ENCODE measurements at regions not wholly inside any gene's neighbourhood (a gene's known extent, or its start where the extent isn't known, plus 50 kb on each side); places are given as distances from the start of the nearest gene placed in this dataset.

DNA sequence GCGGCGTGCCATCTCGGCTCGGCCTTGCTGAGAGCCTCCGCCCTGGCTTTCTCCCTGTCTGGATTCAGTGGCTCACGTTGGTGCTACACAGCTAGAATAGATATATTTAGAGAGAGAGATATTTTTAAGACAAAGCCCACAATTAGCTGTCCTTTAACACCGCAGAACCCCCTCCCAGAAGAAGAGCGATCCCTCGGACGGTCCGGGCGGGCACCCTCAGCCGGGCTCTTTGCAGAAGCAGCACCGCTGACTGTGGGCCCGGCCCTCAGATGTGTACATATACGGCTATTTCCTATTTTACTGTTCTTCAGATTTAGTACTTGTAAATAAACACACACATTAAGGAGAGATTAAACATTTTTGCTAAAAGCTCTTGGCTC, 54.1 kb downstream of the PLXNA1 start:
- 0 out of 2 replicates have a peak, but pooled peaks have one; percentile 13 for TF ChIP-seq POLR2G (IDR thresholded peaks at IDR 0.05; ENCODE audit: low read depth, low read length)
- peak; percentile 25 for TF ChIP-seq AGO2 (optimal IDR thresholded peaks at IDR 0.05; ENCODE audit: low read depth, low read length)
- TF ChIP-seq SETDB1 (CRISPR knock-in tag; IDR thresholded peaks at IDR 0.05; ENCODE audit: borderline replicate concordance), result no peak
- no peak for TF ChIP-seq RNF2 (conservative IDR thresholded peaks at IDR 0.05; ENCODE audit: low read depth)
- no peak for TF ChIP-seq RFX5 (IDR thresholded peaks at IDR 0.05; ENCODE audit: low read depth, low read length)
- H3K9me3 ChIP-seq (ENCODE audit: low read length), result no peaks in the 10 kb centered on the region
- ChIA-PET POLR2A (no interaction called here), CTCF (ENCODE audit: low intra/inter-chr PET ratio, low total read pairs) (no interaction called here)
- intact Hi-C loops (cut with micrococcal nuclease; ENCODE audit: unreplicated experiment), result no loop called here
- H2AFZ ChIP-seq (ENCODE audit: low read length), result no peak overlapping the region
- no peaks in the 10 kb centered on the region for H3K4me1 ChIP-seq (ENCODE audit: insufficient read depth, low read length)
- no TSS peak for BruUV-seq (replicated peaks)
- H3K4me3 ChIP-seq (replicated peaks in 1 of 3; ENCODE audit: insufficient read depth in 1 of 3, low read depth in 2 of 3, low read length in 3 of 3), result no peak overlapping the region
- DNase-seq (ENCODE audit: low spot score) (no peak), FAIRE-seq (no peak), ATAC-seq (no peak)
- H3K79me2 ChIP-seq (ENCODE audit: insufficient read depth, low read length), result no peaks in the 10 kb centered on the region
- H3K9ac ChIP-seq (ENCODE audit: insufficient read depth, low read depth, low read length), result no peak overlapping the region
- peaks cover 0 to 3% of the 10 kb centered on the region in 2 experiments; a peak in 2 of 5 replicates for H3K36me3 ChIP-seq (replicated peaks in 1 of 2; ENCODE audit: control insufficient read depth in 1 of 2, insufficient read depth in 2 of 2, low read length in 2 of 2)
- 94% methylated on average over 15 of the region's 16 CpGs for WGBS (ENCODE audit: low lambda C conversion rate)
- no peak overlapping the region for H3K4me2 ChIP-seq (ENCODE audit: low read depth, low read length)
- H3K27ac ChIP-seq (ENCODE audit: extremely low read length, insufficient read depth, low read length), result no peak overlapping the region
- no peaks in the 10 kb centered on the region for H4K20me1 ChIP-seq (ENCODE audit: insufficient read depth, low read length)
- in situ Hi-C loops (cut with HindIII; ENCODE audit: extremely low pct_ligation_motif_present, low pct_unique_long_range_greater_than_20kb), result no loop called here
- H3K27me3 ChIP-seq (ENCODE audit: control insufficient read depth in 1 of 2, insufficient read depth in 2 of 2, low read length in 2 of 2), result peaks cover 5 to 15% of the 10 kb centered on the region in 2 experiments; a peak in 4 of 5 replicates

DNA sequence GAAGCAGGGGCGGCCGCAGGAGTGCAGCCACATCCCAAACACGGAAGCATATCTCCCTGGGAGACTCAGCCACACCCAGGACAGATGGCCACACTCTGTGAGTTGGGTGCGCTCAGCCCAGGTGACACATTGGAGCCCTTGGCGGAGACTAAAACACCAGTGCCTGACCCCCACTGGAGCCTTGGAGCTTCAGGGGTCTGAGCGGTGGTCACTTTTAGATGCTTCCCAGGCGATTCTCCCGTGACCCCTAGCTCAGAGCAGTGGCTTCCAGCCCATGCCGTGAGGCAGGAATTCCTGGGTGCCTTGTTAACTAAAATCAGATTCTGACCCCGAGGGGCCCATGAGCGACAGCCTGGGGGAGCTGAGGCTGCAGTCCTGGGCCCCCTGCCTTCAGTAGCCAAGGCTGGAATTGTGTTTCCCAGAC, 54.5 kb downstream of the PLXNA1 start:
- WGBS (ENCODE audit: low lambda C conversion rate), result 76% methylated on average over 4 of the region's 11 CpGs
- H3K27ac ChIP-seq (ENCODE audit: extremely low read length, insufficient read depth, low read length), result no peak overlapping the region
- H3K27me3 ChIP-seq (ENCODE audit: control insufficient read depth in 1 of 2, insufficient read depth in 2 of 2, low read length in 2 of 2), result peaks cover 6 to 20% of the 10 kb centered on the region in 2 experiments
- peaks cover 0 to 3% of the 10 kb centered on the region in 2 experiments; a peak in 2 of 5 replicates for H3K36me3 ChIP-seq (replicated peaks in 1 of 2; ENCODE audit: control insufficient read depth in 1 of 2, insufficient read depth in 2 of 2, low read length in 2 of 2)
- no peak overlapping the region for H3K4me3 ChIP-seq (replicated peaks in 1 of 3; ENCODE audit: insufficient read depth in 1 of 3, low read depth in 2 of 3, low read length in 3 of 3)
- BruUV-seq (replicated peaks), result no TSS peak
- DNase-seq (ENCODE audit: low spot score) (no peak), FAIRE-seq (no peak), ATAC-seq (no peak)
- intact Hi-C loops (cut with micrococcal nuclease; ENCODE audit: unreplicated experiment) (no loop called here), in situ Hi-C loops (cut with HindIII; ENCODE audit: extremely low pct_ligation_motif_present, low pct_unique_long_range_greater_than_20kb) (no loop called here)
- CTCF ChIA-PET (ENCODE audit: low intra/inter-chr PET ratio, low total read pairs), result no interaction called here
- TF ChIP-seq RBM22 (optimal IDR thresholded peaks at IDR 0.05; ENCODE audit: low read length), result peak; percentile 26
- TF ChIP-seq, protein P1, sequence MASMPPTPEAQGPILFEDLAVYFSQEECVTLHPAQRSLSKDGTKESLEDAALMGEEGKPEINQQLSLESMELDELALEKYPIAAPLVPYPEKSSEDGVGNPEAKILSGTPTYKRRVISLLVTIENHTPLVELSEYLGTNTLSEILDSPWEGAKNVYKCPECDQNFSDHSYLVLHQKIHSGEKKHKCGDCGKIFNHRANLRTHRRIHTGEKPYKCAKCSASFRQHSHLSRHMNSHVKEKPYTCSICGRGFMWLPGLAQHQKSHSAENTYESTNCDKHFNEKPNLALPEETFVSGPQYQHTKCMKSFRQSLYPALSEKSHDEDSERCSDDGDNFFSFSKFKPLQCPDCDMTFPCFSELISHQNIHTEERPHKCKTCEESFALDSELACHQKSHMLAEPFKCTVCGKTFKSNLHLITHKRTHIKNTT (CRISPR knock-in tag; IDR thresholded peaks at IDR 0.05), result no peak
- no peaks in the 10 kb centered on the region for H4K20me1 ChIP-seq (ENCODE audit: insufficient read depth, low read length)
- no peak overlapping the region for H3K9ac ChIP-seq (ENCODE audit: insufficient read depth, low read depth, low read length)
- POLR2A ChIA-PET, result no interaction called here
- no peaks in the 10 kb centered on the region for H3K9me3 ChIP-seq (ENCODE audit: low read length)
- no peak overlapping the region for H3K4me2 ChIP-seq (ENCODE audit: low read depth, low read length)
- H2AFZ ChIP-seq (ENCODE audit: low read length), result no peak overlapping the region
- no peaks in the 10 kb centered on the region for H3K79me2 ChIP-seq (ENCODE audit: insufficient read depth, low read length)
- no peaks in the 10 kb centered on the region for H3K4me1 ChIP-seq (ENCODE audit: insufficient read depth, low read length)
